Pancreas (tissue), 10 donors: ENCODE measurements at regions not wholly inside any gene's neighbourhood (a gene's known extent, or its start where the extent isn't known, plus 50 kb on each side); places are given as distances from the start of the nearest gene placed in this dataset.

Source experiments
- ATAC-seq, 4 donors: fragments of 200-7000 bp; cut with Tn5 transposase; one replicate each; pipeline versions ENCODE4 v1.8.0 to v1.9.1; 2020; ENCODE audit warnings: mild to moderate bottlenecking in 4 of 4, moderate library complexity in 4 of 4
- DNase-seq, 6 donors: peaks; one replicate each; pipeline ENCODE4 v3.0.0-alpha.2; 2020
- FAIRE-seq: peaks from 2 replicates; lab custom pipeline; 2012; peaks lifted over from hg19 to GRCh38; lab: Jason Lieb, UNC
- H3K27ac ChIP-seq, 4 donors: fragments of 200-600 bp; sonication (generic); 1 replicate in 3 of 4; 2 replicates in 1 of 4; pipeline versions ENCODE4 v1.5.0 to v1.8.0; 2020
- H3K27me3 ChIP-seq, 4 donors: fragments of 200-600 bp; one replicate each; pipeline ENCODE4 v1.8.0; 2021
- H3K36me3 ChIP-seq, 3 donors: fragments of 200-600 bp; sonication (generic) in 1 of 3; one replicate each; pipeline versions ENCODE4 v1.5.0 to v1.8.0; 2020 to 2021
- H3K4me1 ChIP-seq, 3 donors: fragments of 200-600 bp; one replicate each; pipeline ENCODE4 v1.8.0; 2021
- H3K4me3 ChIP-seq, 4 donors: fragments of 200-600 bp; sonication (generic) in 2 of 4; one replicate each; pipeline versions ENCODE4 v1.5.0 to v1.8.0; 2020 to 2021
- H3K9me3 ChIP-seq, 4 donors: fragments of 200-600 bp; one replicate each; pipeline ENCODE4 v1.8.0; 2021
- CTCF ChIP-seq, 4 donors: fragments of 200-600 bp; sonication (generic) in 3 of 4; IDR thresholded peaks; one replicate each; pipeline versions ENCODE4 v1.5.0 to v1.8.0; 2021; ENCODE audit warnings: antibody characterized with exemption in 4 of 4
- WGBS, 2 donors: extraction: QIAGEN DNeasy Blood & Tissue Kit; methylation state at CpG; one replicate each; pipeline ENCODE4 v1.1.7; 2013; 5-methylcytosine and 5-hydroxymethylcytosine counted together
- intact Hi-C, 3 donors: fragments of 100-400 bp; cut with DNase I; formaldehyde crosslinking; loops; one replicate each; pipeline versions ENCODE4 v1.11.1 to v1.14.2; 2022
- donor health status: healthy with polysubstance abuse.
- donor health status: DM: no; HTN: no; CAD: no; lungs with moderate emphysema.
- donor health status: DM: no; HTN: no; CAD: no.
- donor health status: control.
- donor health status: control.
- donor health status: Bipolar disorder and iron deficiency.
- donor health status: DM: yes; HTN: yes; CAD: no.
- donor health status: DM: no; HTN: no; CAD: no.
- donor health status: DM: no; HTN: no; CAD: no.
- donor health status: DM: yes; HTN: yes; CAD: no.

DNA sequence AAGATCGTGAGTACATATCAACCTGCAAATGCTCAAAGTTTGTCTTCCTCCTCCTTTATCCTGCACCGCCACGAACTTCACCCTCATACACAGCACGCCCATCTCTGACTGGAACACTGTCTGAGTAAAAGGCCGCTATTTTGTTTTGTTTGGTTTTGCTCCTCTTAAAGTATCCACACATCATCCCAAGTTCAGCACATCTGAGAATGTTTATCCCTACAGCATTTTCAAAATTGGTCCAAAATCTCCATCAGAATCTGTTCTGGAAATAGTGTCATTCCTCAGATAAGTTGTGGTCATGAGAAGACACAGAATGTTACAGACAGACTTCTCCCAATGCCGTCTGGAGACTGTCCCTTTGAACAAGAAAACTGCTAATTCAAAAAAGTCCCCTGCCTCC, 251.6 kb upstream of the ARID1B start:
- no peaks in the 10 kb centered on the region for H3K9me3 ChIP-seq
- no peak overlapping the region for H3K4me3 ChIP-seq
- DNase-seq (no peak), ATAC-seq (no peak), FAIRE-seq (no peak)
- 78 to 87% methylated on average over 6 of the region's 6 CpGs for WGBS, 2 donors
- no peaks in the 10 kb centered on the region for H3K27me3 ChIP-seq
- no peak overlapping the region for H3K27ac ChIP-seq
- H3K36me3 ChIP-seq: no peaks in the 10 kb centered on the region
- TF ChIP-seq CTCF (IDR thresholded peaks at IDR 0.05): no peak
- intact Hi-C loops: no loop called here
- no peaks in the 10 kb centered on the region for H3K4me1 ChIP-seq

GRCh38 chr6:156519940-156520339, 257.2 kb upstream of the ARID1B start:
- H3K27ac ChIP-seq: no peak overlapping the region
- intact Hi-C loops: no loop called here
- no peaks in the 10 kb centered on the region for H3K9me3 ChIP-seq
- no peaks in the 10 kb centered on the region for H3K36me3 ChIP-seq
- H3K4me3 ChIP-seq: no peak overlapping the region
- FAIRE-seq (no peak), DNase-seq (no peak), ATAC-seq (no peak)
- WGBS, 2 donors: 71 to 76% methylated on average over 2 of the region's 2 CpGs
- no peaks in the 10 kb centered on the region for H3K4me1 ChIP-seq
- H3K27me3 ChIP-seq: no peaks in the 10 kb centered on the region
- no peak for TF ChIP-seq CTCF (IDR thresholded peaks at IDR 0.05)

GRCh38 chr6:156517088-156517487, 260.1 kb upstream of the ARID1B start:
- Histone ChIP-seq H3K27ac (no peak overlapping the region), H3K9me3 (no peaks in the 10 kb centered on the region), H3K27me3 (no peaks in the 10 kb centered on the region), H3K36me3 (no peaks in the 10 kb centered on the region), H3K4me1 (no peaks in the 10 kb centered on the region), H3K4me3 (no peak overlapping the region)
- no peak for DNase-seq
- ATAC-seq: no peak
- 77 to 82% methylated on average over 6 of the region's 6 CpGs for WGBS, 2 donors
- no peak for FAIRE-seq
- intact Hi-C loops: no loop called here
- no peak for TF ChIP-seq CTCF (IDR thresholded peaks at IDR 0.05)

GRCh38 chr6:156515242-156515641, 261.9 kb upstream of the ARID1B start:
- Histone ChIP-seq H3K4me3 (no peak overlapping the region), H3K9me3 (no peaks in the 10 kb centered on the region), H3K36me3 (no peaks in the 10 kb centered on the region), H3K27me3 (no peaks in the 10 kb centered on the region), H3K4me1 (no peaks in the 10 kb centered on the region), H3K27ac (no peak overlapping the region)
- FAIRE-seq (no peak), DNase-seq (no peak), ATAC-seq (no peak)
- WGBS, 2 donors: 55 to 67% methylated on average over 4 of the region's 4 CpGs
- no peak for TF ChIP-seq CTCF (IDR thresholded peaks at IDR 0.05)
- intact Hi-C loops: no loop called here

DNA sequence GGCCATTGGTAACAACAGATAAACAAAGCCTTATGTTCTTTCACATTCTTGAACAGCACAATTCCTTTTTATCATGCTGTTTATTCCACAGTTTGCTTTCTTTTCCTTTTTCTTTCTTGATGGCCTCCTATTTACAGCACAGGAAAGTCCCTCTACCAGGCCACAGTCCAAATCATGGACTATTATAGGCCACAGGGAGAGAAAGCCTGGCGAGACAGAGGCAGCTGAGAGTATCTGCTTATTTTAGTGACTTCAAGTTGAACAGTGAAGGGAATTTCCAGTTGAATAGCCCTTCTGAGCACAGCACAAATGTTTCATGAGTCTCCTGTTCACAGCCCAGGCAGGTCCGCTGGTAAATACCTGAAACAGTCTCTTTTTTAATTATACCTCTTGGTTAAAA, 263.7 kb upstream of the ARID1B start:
- WGBS, 2 donors: 83 to 85% methylated on average over 2 of the region's 2 CpGs
- Histone ChIP-seq H3K9me3 (no peaks in the 10 kb centered on the region), H3K36me3 (no peaks in the 10 kb centered on the region), H3K4me1 (peaks cover 0 to under 1% (median 0%) of the 10 kb centered on the region in 3 donors), H3K27ac (no peak overlapping the region), H3K4me3 (no peak overlapping the region), H3K27me3 (no peaks in the 10 kb centered on the region)
- ATAC-seq (peak in 1 of 4 donors; percentile 46), DNase-seq (no peak), FAIRE-seq (no peak)
- intact Hi-C loops: no loop called here
- TF ChIP-seq CTCF (IDR thresholded peaks at IDR 0.05): no peak
